HCT116 (cell line): ENCODE measurements at regions not wholly inside any gene's neighbourhood (a gene's known extent, or its start where the extent isn't known, plus 50 kb on each side); places are given as distances from the start of the nearest gene placed in this dataset.

ENCODE experiments used
- ATAC-seq: fragments of 200-7000 bp; cut with Tn5 transposase; 2 replicates; pipeline ENCODE4 v1.9.1; 2020; ENCODE audit warnings: mild to moderate bottlenecking, moderate library complexity
- BruUV-seq: library from RNA; stranded (reverse); fragments of 400-500 nt; replicated peaks from 2 replicates; lab custom pipeline; 2021; lab: Mats Ljungman, UMichigan
- CTCF ChIA-PET: fragments of 300-600 bp; sonication (Branson Sonifier 250); formaldehyde crosslinking; loops from one replicate; lab custom pipeline; 2021; ENCODE audit warnings: antibody characterized with exemption; lab: Charles Lee
- POLR2A ChIA-PET: fragments of 300-600, 350-600 bp; sonication (Branson Sonifier 250); formaldehyde crosslinking; loops from one replicate; lab custom pipeline; 2021; ENCODE audit warnings: antibody characterized with exemption; lab: Charles Lee
- RAD21 ChIA-PET, 2 experiments: fragments of 300-600 bp; sonication (Branson Sonifier 250); formaldehyde crosslinking; loops; one replicate each; lab custom pipeline; 2023; ENCODE audit warnings: low total read pairs in 2 of 2; ENCODE audit not compliant: uncharacterized antibody in 2 of 2, unreplicated experiment in 2 of 2, low non-redundant PET in 1 of 2; lab: Charles Lee
- DNase-seq: peaks from one replicate; pipeline ENCODE4 v3.0.0-alpha.2; 2010; ENCODE audit warnings: low read depth, low spot score
- H2AFZ ChIP-seq: fragments of 200-600 bp; shearing (Covaris generic), sonication (generic); 2 replicates; pipeline ENCODE4 v1.6.1; 2017; ENCODE audit warnings: low read depth, mixed run types, mixed read lengths, antibody characterized with exemption, low read length; ENCODE audit not compliant: poor library complexity, severe bottlenecking
- H3K27ac ChIP-seq: 2 replicates; pipeline ENCODE4 v1.5.1; 2012; ENCODE audit warnings: low read depth, low read length
- H3K27me3 ChIP-seq: fragments of 200-600 bp; sonication (generic); 2 replicates; pipeline ENCODE4 v1.6.1; 2016; ENCODE audit warnings: mixed run types, low read length, mixed read lengths; ENCODE audit not compliant: insufficient read depth
- H3K36me3 ChIP-seq, 2 experiments: fragments of 200-500 bp in 1 of 2; fragments of 200-600 bp in 1 of 2; sonication (Bioruptor generic) in 1 of 2; sonication (generic) in 1 of 2; 2 replicates each; pipeline versions ENCODE4 v1.5.1 to v1.6.1; 2014 to 2016; ENCODE audit warnings: low read length in 2 of 2, inconsistent platforms in 1 of 2, mixed read lengths in 1 of 2, mixed run types in 1 of 2; ENCODE audit not compliant: insufficient read depth in 2 of 2, control insufficient read depth in 1 of 2
- H3K4me1 ChIP-seq, 2 experiments: fragments of 200-600 bp in 1 of 2; sonication (generic) in 1 of 2; 2 replicates each; pipeline versions ENCODE4 v1.5.1 to v1.6.1; 2012 to 2017; ENCODE audit warnings: low read length in 2 of 2, inconsistent platforms in 1 of 2, mild to moderate bottlenecking in 1 of 2, mixed read lengths in 1 of 2, mixed run types in 1 of 2, moderate library complexity in 1 of 2; ENCODE audit not compliant: insufficient read depth in 2 of 2, control insufficient read depth in 1 of 2
- H3K4me2 ChIP-seq: fragments of 200-600 bp; sonication (generic); 2 replicates; pipeline ENCODE4 v1.6.1; 2017; ENCODE audit warnings: mixed run types, low read length, mixed read lengths
- H3K4me3 ChIP-seq, 2 experiments: fragments of 200-600 bp in 1 of 2; sonication (generic) in 1 of 2; replicated peaks in 1 of 2; 2 replicates each; pipeline ENCODE4 v1.5.1; 2011 to 2016; ENCODE audit warnings: low read length in 2 of 2, control low read depth in 1 of 2, low read depth in 1 of 2, mild to moderate bottlenecking in 1 of 2, mixed read lengths in 1 of 2, mixed run types in 1 of 2
- H3K79me2 ChIP-seq: fragments of 200-600 bp; sonication (generic); 2 replicates; pipeline ENCODE4 v1.6.1; 2017; ENCODE audit warnings: mild to moderate bottlenecking, mixed run types, low read length, moderate library complexity, mixed read lengths; ENCODE audit not compliant: insufficient read depth
- H3K9ac ChIP-seq: fragments of 200-600 bp; sonication (generic); 2 replicates; pipeline ENCODE4 v1.6.1; 2016; ENCODE audit warnings: low read length, mixed read lengths
- H3K9me2 ChIP-seq: fragments of 200-600 bp; sonication (generic), shearing (Covaris generic); 2 replicates; pipeline ENCODE4 v1.6.1; 2017; ENCODE audit warnings: mixed run types, mild to moderate bottlenecking, moderate library complexity; ENCODE audit not compliant: insufficient read depth
- H3K9me3 ChIP-seq, 2 experiments: fragments of 200-500 bp in 1 of 2; fragments of 200-600 bp in 1 of 2; sonication (Bioruptor generic) in 1 of 2; sonication (generic) in 1 of 2; 2 replicates each; pipeline ENCODE4 v1.6.1; 2014 to 2017; ENCODE audit warnings: low read length in 2 of 2, mixed read lengths in 2 of 2, inconsistent platforms in 1 of 2, low read depth in 1 of 2, mild to moderate bottlenecking in 1 of 2, mixed run types in 1 of 2, moderate library complexity in 1 of 2; ENCODE audit not compliant: control insufficient read depth in 1 of 2, insufficient read depth in 1 of 2
- H4K20me1 ChIP-seq: fragments of 200-600 bp; sonication (generic), shearing (Covaris generic); 2 replicates; pipeline ENCODE4 v1.6.1; 2017; ENCODE audit warnings: mixed run types, mild to moderate bottlenecking, moderate library complexity; ENCODE audit not compliant: insufficient read depth
- CBX3 ChIP-seq: IDR thresholded peaks from 2 replicates; pipeline ENCODE4 v1.6.1; 2012; ENCODE audit warnings: low read depth
- CEBPB ChIP-seq: IDR thresholded peaks from 2 replicates; pipeline ENCODE4 v1.6.1; 2012; ENCODE audit warnings: low read depth
- EGR1 ChIP-seq: IDR thresholded peaks from 2 replicates; pipeline ENCODE4 v1.6.1; 2012; ENCODE audit warnings: low read depth
- ELF1 ChIP-seq: IDR thresholded peaks from 2 replicates; pipeline ENCODE4 v1.6.1; 2012; ENCODE audit warnings: low read depth, borderline replicate concordance
- EZH2phosphoT487 ChIP-seq: fragments of 200-600 bp; IDR thresholded peaks from 2 replicates; pipeline ENCODE4 v1.6.1; 2018; ENCODE audit warnings: antibody characterized with exemption, borderline replicate concordance
- FOSL1 ChIP-seq: IDR thresholded peaks from 2 replicates; pipeline ENCODE4 v1.6.1; 2012; ENCODE audit warnings: low read depth
- POLR2A ChIP-seq: IDR thresholded peaks from 2 replicates; pipeline ENCODE4 v1.7.0; 2011; ENCODE audit warnings: borderline replicate concordance; ENCODE audit not compliant: insufficient read depth, insufficient read length; ENCODE audit errors: extremely low read depth
- POLR2AphosphoS5 ChIP-seq: IDR thresholded peaks from 2 replicates; pipeline ENCODE4 v1.6.1; 2011; ENCODE audit warnings: mild to moderate bottlenecking, low read depth, low read length, moderate library complexity
- RAD21 ChIP-seq: IDR thresholded peaks from 2 replicates; pipeline ENCODE4 v1.6.1; 2012; ENCODE audit warnings: low read depth, mild to moderate bottlenecking
- REST ChIP-seq: IDR thresholded peaks from 2 replicates; pipeline ENCODE4 v1.6.1; 2012; ENCODE audit warnings: low read depth
- SP1 ChIP-seq: IDR thresholded peaks from 2 replicates; pipeline ENCODE4 v1.6.1; 2012; ENCODE audit warnings: low read depth
- SRF ChIP-seq: IDR thresholded peaks from 2 replicates; pipeline ENCODE4 v1.6.1; 2012; ENCODE audit warnings: low read depth
- TCF7L2 ChIP-seq: IDR thresholded peaks from 2 replicates; pipeline ENCODE4 v1.7.0; 2011; ENCODE audit warnings: borderline replicate concordance, inconsistent platforms; ENCODE audit not compliant: insufficient read depth, insufficient read length; ENCODE audit errors: extremely low read depth
- YY1 ChIP-seq: IDR thresholded peaks from 2 replicates; pipeline ENCODE4 v1.6.1; 2011; ENCODE audit warnings: low read length, low read depth, moderate library complexity, mild to moderate bottlenecking; ENCODE audit not compliant: insufficient replicate concordance; ENCODE audit errors: extremely low read depth
- ZFX ChIP-seq: fragments of 450-650 bp; IDR thresholded peaks from 2 replicates; pipeline ENCODE4 v1.6.1; 2017
- ZNF274 ChIP-seq: fragments of 200-500 bp; sonication (Bioruptor generic); IDR thresholded peaks from 2 replicates; pipeline ENCODE4 v1.6.1; 2014; ENCODE audit warnings: mild to moderate bottlenecking, low read depth, low read length, inconsistent platforms
- intact Hi-C: fragments of 100-400 bp; cut with micrococcal nuclease; formaldehyde crosslinking; loops from 2 replicates; pipeline ENCODE4 v1.10.0; 2022
- TF ChIP-seq, protein P1 (sequence below), 3 experiments: fragments of 200-600 bp in 1 of 3; sonication (generic) in 1 of 3; IDR thresholded peaks in 2 of 3; conservative IDR thresholded peaks in 1 of 3; 2 replicates each; pipeline ENCODE4 v1.5.1; 2012 to 2017; ENCODE audit warnings: low read depth in 2 of 3, low read length in 2 of 3, antibody characterized with exemption in 1 of 3, borderline replicate concordance in 1 of 3, control low read depth in 1 of 3, mild to moderate bottlenecking in 1 of 3, mixed read lengths in 1 of 3, mixed run types in 1 of 3, moderate library complexity in 1 of 3; ENCODE audit not compliant: insufficient read depth in 1 of 3
- TF ChIP-seq, protein P2 (sequence below): IDR thresholded peaks from 2 replicates; pipeline ENCODE4 v1.6.1; 2011; ENCODE audit warnings: mild to moderate bottlenecking, low read length, moderate library complexity; ENCODE audit not compliant: insufficient replicate concordance; ENCODE audit errors: extremely low read depth

- no peak overlapping the region for H2AFZ ChIP-seq
- intact Hi-C loops = no loop called here
- H3K27ac ChIP-seq = no peak overlapping the region
- ATAC-seq = no peak
- ChIA-PET RAD21 (no interaction called here), POLR2A (no interaction called here)
- H3K27me3 ChIP-seq = no peaks in the 10 kb centered on the region
- H3K9me3 ChIP-seq = no peaks in the 10 kb centered on the region
- H3K4me1 ChIP-seq = no peaks in the 10 kb centered on the region
- DNase-seq = no peak
- H3K9ac ChIP-seq = no peak overlapping the region
- no peaks in the 10 kb centered on the region for H3K79me2 ChIP-seq
- TF ChIP-seq SP1 = no peak
- TF ChIP-seq ZNF274 = no peak
- TF ChIP-seq ZFX = no peak
- TF ChIP-seq RAD21 = no peak
- TF ChIP-seq, protein P1, sequence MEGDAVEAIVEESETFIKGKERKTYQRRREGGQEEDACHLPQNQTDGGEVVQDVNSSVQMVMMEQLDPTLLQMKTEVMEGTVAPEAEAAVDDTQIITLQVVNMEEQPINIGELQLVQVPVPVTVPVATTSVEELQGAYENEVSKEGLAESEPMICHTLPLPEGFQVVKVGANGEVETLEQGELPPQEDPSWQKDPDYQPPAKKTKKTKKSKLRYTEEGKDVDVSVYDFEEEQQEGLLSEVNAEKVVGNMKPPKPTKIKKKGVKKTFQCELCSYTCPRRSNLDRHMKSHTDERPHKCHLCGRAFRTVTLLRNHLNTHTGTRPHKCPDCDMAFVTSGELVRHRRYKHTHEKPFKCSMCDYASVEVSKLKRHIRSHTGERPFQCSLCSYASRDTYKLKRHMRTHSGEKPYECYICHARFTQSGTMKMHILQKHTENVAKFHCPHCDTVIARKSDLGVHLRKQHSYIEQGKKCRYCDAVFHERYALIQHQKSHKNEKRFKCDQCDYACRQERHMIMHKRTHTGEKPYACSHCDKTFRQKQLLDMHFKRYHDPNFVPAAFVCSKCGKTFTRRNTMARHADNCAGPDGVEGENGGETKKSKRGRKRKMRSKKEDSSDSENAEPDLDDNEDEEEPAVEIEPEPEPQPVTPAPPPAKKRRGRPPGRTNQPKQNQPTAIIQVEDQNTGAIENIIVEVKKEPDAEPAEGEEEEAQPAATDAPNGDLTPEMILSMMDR (IDR thresholded peaks at IDR 0.05 in 2 of 3, conservative IDR thresholded peaks at IDR 0.05 in 1 of 3; ENCODE audit: borderline replicate concordance in 1 of 3, insufficient read depth in 1 of 3, low read depth in 2 of 3, low read length in 2 of 3) = no peak
- TF ChIP-seq REST = no peak
- no peak for TF ChIP-seq TCF7L2
- no peak for TF ChIP-seq POLR2A
- TF ChIP-seq SRF = no peak
- TF ChIP-seq, protein P2, sequence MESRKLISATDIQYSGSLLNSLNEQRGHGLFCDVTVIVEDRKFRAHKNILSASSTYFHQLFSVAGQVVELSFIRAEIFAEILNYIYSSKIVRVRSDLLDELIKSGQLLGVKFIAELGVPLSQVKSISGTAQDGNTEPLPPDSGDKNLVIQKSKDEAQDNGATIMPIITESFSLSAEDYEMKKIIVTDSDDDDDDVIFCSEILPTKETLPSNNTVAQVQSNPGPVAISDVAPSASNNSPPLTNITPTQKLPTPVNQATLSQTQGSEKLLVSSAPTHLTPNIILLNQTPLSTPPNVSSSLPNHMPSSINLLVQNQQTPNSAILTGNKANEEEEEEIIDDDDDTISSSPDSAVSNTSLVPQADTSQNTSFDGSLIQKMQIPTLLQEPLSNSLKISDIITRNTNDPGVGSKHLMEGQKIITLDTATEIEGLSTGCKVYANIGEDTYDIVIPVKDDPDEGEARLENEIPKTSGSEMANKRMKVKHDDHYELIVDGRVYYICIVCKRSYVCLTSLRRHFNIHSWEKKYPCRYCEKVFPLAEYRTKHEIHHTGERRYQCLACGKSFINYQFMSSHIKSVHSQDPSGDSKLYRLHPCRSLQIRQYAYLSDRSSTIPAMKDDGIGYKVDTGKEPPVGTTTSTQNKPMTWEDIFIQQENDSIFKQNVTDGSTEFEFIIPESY = no peak
- no peak for TF ChIP-seq FOSL1
- no peak for TF ChIP-seq POLR2AphosphoS5
- TF ChIP-seq ELF1 = no peak
- TF ChIP-seq YY1 = no peak
- TF ChIP-seq EGR1 = no peak
- TF ChIP-seq CBX3 = no peak
- no peak for TF ChIP-seq CEBPB
- no peak for TF ChIP-seq EZH2phosphoT487
- TF ChIP-seq, all 23 proteins: peak for 0
- Histone ChIP-seq H4K20me1 (no peaks in the 10 kb centered on the region), H3K36me3 (no peaks in the 10 kb centered on the region), H3K4me3 (no peak overlapping the region), H3K9me2 (no peaks in the 10 kb centered on the region), H3K4me2 (no peak overlapping the region)
- CTCF ChIA-PET = interaction anchor here (0.6 kb wide), 1 partner anchor 618 kb away, joined by 5 read pairs; no protein-coding TSS in a partner anchor
- BruUV-seq = no TSS peak
These were observed 621.1 kb downstream of the BCL11A start for GRCh38 chr2:59932341-59932740.
